CD4-positive, alpha-beta memory T cell (primary cell): ENCODE measurements at regions not wholly inside any gene's neighbourhood (a gene's known extent, or its start where the extent isn't known, plus 50 kb on each side); places are given as distances from the start of the nearest gene placed in this dataset.

Experiments
- CTCF ChIA-PET: fragments of 350-600 bp; sonication (Branson Sonifier 250); formaldehyde crosslinking; loops from one replicate; lab custom pipeline; 2021; ENCODE audit warnings: inconsistent platforms; ENCODE audit not compliant: partially characterized antibody; lab: Charles Lee
- POLR2A ChIA-PET: fragments of 350-600 bp; sonication (Branson Sonifier 250); formaldehyde crosslinking; loops from one replicate; lab custom pipeline; 2021; ENCODE audit not compliant: partially characterized antibody; lab: Charles Lee
- DNase-seq, 5 donors: peaks; one replicate each; pipeline versions ENCODE4 v3.0.0 to v3.0.0-alpha.2; 2020 to 2022; ENCODE audit warnings: mixed read lengths in 1 of 5
- H3K27ac ChIP-seq: one replicate; pipeline ENCODE4 v1.7.0; 2013; ENCODE audit warnings: low read depth, low read length
- H3K27me3 ChIP-seq: 2 replicates; pipeline ENCODE4 v1.7.0; 2013; ENCODE audit warnings: mild to moderate bottlenecking, low read length, moderate library complexity; ENCODE audit not compliant: insufficient read depth
- H3K36me3 ChIP-seq: 2 replicates; pipeline ENCODE4 v1.7.0; 2013; ENCODE audit warnings: mild to moderate bottlenecking, low read length, moderate library complexity; ENCODE audit not compliant: insufficient read depth
- H3K4me1 ChIP-seq: 2 replicates; pipeline ENCODE4 v1.7.0; 2013; ENCODE audit warnings: mild to moderate bottlenecking, low read length, moderate library complexity; ENCODE audit not compliant: insufficient read depth
- H3K4me3 ChIP-seq, 2 donors: one replicate each; pipeline ENCODE4 v1.7.0; 2013; ENCODE audit warnings: low read length in 2 of 2, mild to moderate bottlenecking in 1 of 2
- H3K9me3 ChIP-seq, 2 donors: one replicate each; pipeline ENCODE4 v1.7.0; 2013; ENCODE audit warnings: low read length in 2 of 2, control low read depth in 1 of 2; ENCODE audit not compliant: control insufficient read depth in 1 of 2
- H3K27ac Mint-ChIP-seq, 7 donors: one replicate each; pipeline ENCODE4 v1.8.0; 2020 to 2021; ENCODE audit warnings: mixed read lengths in 7 of 7, mild to moderate bottlenecking in 6 of 7, inconsistent platforms in 3 of 7, moderate library complexity in 3 of 7
- H3K27me3 Mint-ChIP-seq, 2 donors: one replicate each; pipeline ENCODE4 v1.8.0; 2020 to 2021; ENCODE audit warnings: mixed read lengths in 2 of 2
- H3K36me3 Mint-ChIP-seq, 2 donors: one replicate each; pipeline ENCODE4 v1.8.0; 2020 to 2021; ENCODE audit warnings: mixed read lengths in 2 of 2, inconsistent platforms in 1 of 2, mild to moderate bottlenecking in 1 of 2
- H3K4me1 Mint-ChIP-seq, 4 donors: one replicate each; pipeline ENCODE4 v1.8.0; 2020 to 2021; ENCODE audit warnings: mixed read lengths in 4 of 4, mild to moderate bottlenecking in 1 of 4
- H3K4me3 Mint-ChIP-seq, 8 donors: one replicate each; pipeline ENCODE4 v1.8.0; 2020 to 2021; ENCODE audit warnings: mixed read lengths in 8 of 8, mild to moderate bottlenecking in 7 of 8, moderate library complexity in 6 of 8, inconsistent platforms in 3 of 8
- H3K9me3 Mint-ChIP-seq, 8 donors: one replicate each; pipeline ENCODE4 v1.8.0; 2020 to 2021; ENCODE audit warnings: mixed read lengths in 8 of 8, mild to moderate bottlenecking in 5 of 8, inconsistent platforms in 3 of 8, moderate library complexity in 1 of 8
- intact Hi-C: fragments of 100-400 bp; cut with micrococcal nuclease; formaldehyde crosslinking; loops from one replicate; pipeline ENCODE4 v1.15.1; 2023

DNA sequence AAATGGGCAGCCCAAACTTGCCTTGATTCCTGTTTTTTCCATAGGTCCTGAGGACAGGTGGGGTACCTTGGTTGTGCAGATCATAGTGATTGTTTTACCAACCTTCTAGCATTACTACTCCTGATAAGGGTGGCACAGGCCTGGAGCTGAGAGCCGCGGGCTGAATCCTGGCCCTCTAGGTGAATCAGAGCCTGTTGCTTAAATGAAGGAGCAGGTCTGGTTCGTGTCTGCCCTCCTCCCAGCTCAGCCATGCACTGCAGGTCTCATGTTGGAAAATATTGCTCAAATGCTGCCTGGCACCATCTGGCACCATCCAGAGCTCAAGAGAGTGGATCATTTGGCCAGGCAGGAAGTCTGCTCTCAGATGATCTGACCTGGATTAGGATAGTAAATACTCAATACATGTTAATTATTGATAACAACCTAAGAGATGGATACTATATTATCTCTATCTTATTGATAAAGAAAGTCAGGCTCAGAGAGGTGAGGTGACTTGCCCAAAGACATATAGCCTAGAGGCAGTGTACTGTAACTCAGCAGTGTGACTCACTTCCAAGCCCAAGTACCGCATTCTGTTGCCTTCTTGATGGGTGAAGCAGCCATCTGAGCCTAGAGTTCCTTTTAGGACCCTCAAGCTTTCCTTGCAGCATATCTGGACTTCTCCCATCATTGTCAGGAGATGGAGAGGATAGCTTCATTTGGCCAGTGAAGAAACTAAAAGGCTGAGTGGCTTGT is 104.3 kb upstream of the PITX1 start:
- Histone ChIP-seq H3K4me3 (no peak overlapping the region), H3K4me1 (no peaks in the 10 kb centered on the region), H3K9me3 (no peaks in the 10 kb centered on the region), H3K36me3 (no peaks in the 10 kb centered on the region), H3K27me3 (no peaks in the 10 kb centered on the region), H3K27ac (no peak overlapping the region)
- no peaks in the 10 kb centered on the region for H3K9me3 Mint-ChIP-seq
- H3K4me3 Mint-ChIP-seq = no peak overlapping the region
- H3K36me3 Mint-ChIP-seq = no peaks in the 10 kb centered on the region
- ChIA-PET POLR2A (no interaction called here), CTCF (no interaction called here)
- no peaks in the 10 kb centered on the region for H3K4me1 Mint-ChIP-seq
- peaks cover 3 to 9% of the 10 kb centered on the region in 2 donors for H3K27me3 Mint-ChIP-seq
- intact Hi-C loops = no loop called here
- DNase-seq = no peak
- no peak overlapping the region for H3K27ac Mint-ChIP-seq

- Mint-ChIP-seq H3K27me3 (peaks cover 3 to 9% of the 10 kb centered on the region in 2 donors), H3K36me3 (no peaks in the 10 kb centered on the region), H3K9me3 (no peaks in the 10 kb centered on the region), H3K27ac (no peak overlapping the region), H3K4me1 (no peaks in the 10 kb centered on the region), H3K4me3 (no peak overlapping the region)
- no peak for DNase-seq
- POLR2A ChIA-PET = no interaction called here
- H3K9me3 ChIP-seq = no peaks in the 10 kb centered on the region
- no peaks in the 10 kb centered on the region for H3K4me1 ChIP-seq
- intact Hi-C loops = no loop called here
- no peak overlapping the region for H3K4me3 ChIP-seq
- H3K36me3 ChIP-seq = no peaks in the 10 kb centered on the region
- H3K27me3 ChIP-seq = no peaks in the 10 kb centered on the region
- no peak overlapping the region for H3K27ac ChIP-seq
- CTCF ChIA-PET = no interaction called here
These were observed 103.3 kb upstream of the PITX1 start for GRCh38 chr5:135137146-135137915.

DNA sequence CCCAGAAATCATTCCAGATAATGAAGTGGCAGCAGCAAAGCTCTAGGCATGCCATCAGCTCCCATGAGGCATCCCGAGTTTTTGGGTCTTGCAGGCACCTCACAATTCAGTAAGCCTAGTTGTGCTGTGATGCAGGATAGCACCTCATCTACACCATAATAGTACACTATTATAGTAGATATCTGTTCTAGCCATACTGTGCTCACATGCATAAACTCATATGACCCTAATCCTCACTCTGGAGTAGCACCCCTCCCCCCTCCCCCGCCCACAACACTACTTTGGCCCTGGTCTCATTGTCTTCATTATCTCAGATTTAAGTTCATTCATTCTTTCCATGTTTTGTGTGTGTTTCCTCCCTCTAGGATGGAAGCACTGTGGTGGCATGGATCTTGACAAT is 102.5 kb upstream of the PITX1 start:
- Mint-ChIP-seq H3K27ac (no peak overlapping the region), H3K4me3 (no peak overlapping the region), H3K27me3 (peaks cover 3 to 9% of the 10 kb centered on the region in 2 donors), H3K4me1 (no peaks in the 10 kb centered on the region), H3K36me3 (no peaks in the 10 kb centered on the region), H3K9me3 (no peaks in the 10 kb centered on the region)
- POLR2A ChIA-PET = no interaction called here
- CTCF ChIA-PET = no interaction called here
- Histone ChIP-seq H3K27ac (no peak overlapping the region), H3K4me3 (no peak overlapping the region), H3K36me3 (no peaks in the 10 kb centered on the region), H3K27me3 (no peaks in the 10 kb centered on the region), H3K9me3 (no peaks in the 10 kb centered on the region), H3K4me1 (no peaks in the 10 kb centered on the region)
- DNase-seq = no peak
- intact Hi-C loops = no loop called here

DNA sequence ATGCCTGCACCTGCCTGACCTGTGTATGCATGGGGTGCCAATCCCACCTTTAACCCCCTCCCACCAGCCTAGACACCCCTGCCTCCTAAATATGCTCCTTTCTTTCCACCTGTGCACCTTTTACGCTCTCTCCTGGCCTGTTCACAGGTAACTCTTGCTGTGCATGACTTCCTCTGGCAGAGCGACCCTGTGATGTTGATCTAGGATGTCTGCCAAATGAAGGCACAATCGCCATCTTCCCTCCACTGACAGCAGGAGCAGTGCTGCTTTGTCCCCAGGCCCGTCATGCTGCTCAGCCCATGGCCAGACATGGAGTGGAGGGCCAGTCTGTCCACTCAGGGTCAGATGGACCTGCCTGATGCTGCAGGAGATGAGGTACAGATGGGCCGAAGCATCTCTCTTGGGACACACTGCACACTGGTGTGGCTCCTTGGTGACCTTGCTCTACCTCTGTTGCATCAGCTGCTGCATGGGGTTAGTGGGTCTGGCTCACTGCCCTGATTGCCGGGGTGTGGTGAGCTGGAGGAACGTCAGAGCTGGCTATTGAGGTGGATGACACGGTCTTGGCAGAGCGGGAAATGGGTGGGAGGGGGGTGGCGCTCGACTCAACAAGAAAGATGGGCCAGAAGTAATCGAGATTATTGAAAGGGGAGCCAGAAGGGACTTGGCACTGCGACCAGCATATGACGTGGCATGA is 101.7 kb upstream of the PITX1 start:
- Mint-ChIP-seq H3K9me3 (no peaks in the 10 kb centered on the region), H3K36me3 (no peaks in the 10 kb centered on the region), H3K27me3 (peaks cover 3 to 9% of the 10 kb centered on the region in 2 donors), H3K4me1 (no peaks in the 10 kb centered on the region), H3K4me3 (no peak overlapping the region), H3K27ac (no peak overlapping the region)
- H3K27ac ChIP-seq = no peak overlapping the region
- H3K27me3 ChIP-seq = no peaks in the 10 kb centered on the region
- ChIA-PET POLR2A (no interaction called here), CTCF (no interaction called here)
- H3K4me3 ChIP-seq = no peak overlapping the region
- intact Hi-C loops = no loop called here
- no peaks in the 10 kb centered on the region for H3K4me1 ChIP-seq
- no peak for DNase-seq
- H3K36me3 ChIP-seq = no peaks in the 10 kb centered on the region
- no peaks in the 10 kb centered on the region for H3K9me3 ChIP-seq

GRCh38 chr5:135134691-135135381 is 100.8 kb upstream of the PITX1 start:
- DNase-seq = no peak
- Mint-ChIP-seq H3K4me1 (peaks cover 1 to 7% (median 4%) of the 10 kb centered on the region in 4 donors), H3K36me3 (no peaks in the 10 kb centered on the region), H3K27me3 (peaks cover 3 to 12% of the 10 kb centered on the region in 2 donors), H3K9me3 (no peaks in the 10 kb centered on the region), H3K4me3 (no peak overlapping the region), H3K27ac (no peak overlapping the region)
- CTCF ChIA-PET = no interaction called here
- Histone ChIP-seq H3K27me3 (no peaks in the 10 kb centered on the region), H3K4me3 (no peak overlapping the region), H3K27ac (no peak overlapping the region), H3K4me1 (no peaks in the 10 kb centered on the region), H3K9me3 (no peaks in the 10 kb centered on the region), H3K36me3 (no peaks in the 10 kb centered on the region)
- intact Hi-C loops = no loop called here
- POLR2A ChIA-PET = no interaction called here

GRCh38 chr5:135133698-135134515 is 99.9 kb upstream of the PITX1 start:
- Histone ChIP-seq H3K27ac (no peak overlapping the region), H3K36me3 (no peaks in the 10 kb centered on the region), H3K9me3 (no peaks in the 10 kb centered on the region), H3K4me1 (no peaks in the 10 kb centered on the region), H3K4me3 (no peak overlapping the region), H3K27me3 (no peaks in the 10 kb centered on the region)
- DNase-seq = no peak
- CTCF ChIA-PET = no interaction called here
- no peaks in the 10 kb centered on the region for H3K36me3 Mint-ChIP-seq
- H3K9me3 Mint-ChIP-seq = no peaks in the 10 kb centered on the region
- intact Hi-C loops = no loop called here
- POLR2A ChIA-PET = no interaction called here
- H3K27ac Mint-ChIP-seq = no peak overlapping the region
- H3K27me3 Mint-ChIP-seq = peaks cover 3 to 12% of the 10 kb centered on the region in 2 donors
- H3K4me3 Mint-ChIP-seq = no peak overlapping the region
- peaks cover 7 to 13% (median 11%) of the 10 kb centered on the region in 4 donors for H3K4me1 Mint-ChIP-seq
